Activated CD4-positive, alpha-beta memory T cell treated with anti-CD3 and anti-CD28 coated beads, Interleukin-2, amount 10 ng/mL, durations not matched to agents 7 days and 5 days (primary cell): ENCODE measurements at regions not wholly inside any gene's neighbourhood (a gene's known extent, or its start where the extent isn't known, plus 50 kb on each side); places are given as distances from the start of the nearest gene placed in this dataset.

ENCODE experiments used
- CTCF ChIA-PET: fragments of 350-600 bp; sonication (Branson Sonifier 250); formaldehyde crosslinking; loops from one replicate; lab custom pipeline; 2021; ENCODE audit warnings: antibody characterized with exemption, inconsistent platforms; lab: Charles Lee
- POLR2A ChIA-PET: fragments of 350-600 bp; sonication (Branson Sonifier 250); formaldehyde crosslinking; loops from one replicate; lab custom pipeline; 2021; ENCODE audit warnings: antibody characterized with exemption; lab: Charles Lee
- DNase-seq: peaks from one replicate; pipeline ENCODE4 v3.0.0-alpha.2; 2020
- H3K27ac Mint-ChIP-seq: one replicate; pipeline ENCODE4 v1.8.0; 2021; ENCODE audit warnings: mild to moderate bottlenecking, mixed read lengths
- H3K27me3 Mint-ChIP-seq: one replicate; pipeline ENCODE4 v1.8.0; 2021; ENCODE audit warnings: mixed read lengths
- H3K36me3 Mint-ChIP-seq: one replicate; pipeline ENCODE4 v1.8.0; 2021; ENCODE audit warnings: low read depth, mixed read lengths
- H3K4me1 Mint-ChIP-seq: one replicate; pipeline ENCODE4 v1.8.0; 2021; ENCODE audit warnings: mixed read lengths
- H3K4me3 Mint-ChIP-seq: one replicate; pipeline ENCODE4 v1.8.0; 2021; ENCODE audit warnings: mild to moderate bottlenecking, mixed read lengths
- H3K9me3 Mint-ChIP-seq: one replicate; pipeline ENCODE4 v1.8.0; 2021; ENCODE audit warnings: mixed read lengths

DNA sequence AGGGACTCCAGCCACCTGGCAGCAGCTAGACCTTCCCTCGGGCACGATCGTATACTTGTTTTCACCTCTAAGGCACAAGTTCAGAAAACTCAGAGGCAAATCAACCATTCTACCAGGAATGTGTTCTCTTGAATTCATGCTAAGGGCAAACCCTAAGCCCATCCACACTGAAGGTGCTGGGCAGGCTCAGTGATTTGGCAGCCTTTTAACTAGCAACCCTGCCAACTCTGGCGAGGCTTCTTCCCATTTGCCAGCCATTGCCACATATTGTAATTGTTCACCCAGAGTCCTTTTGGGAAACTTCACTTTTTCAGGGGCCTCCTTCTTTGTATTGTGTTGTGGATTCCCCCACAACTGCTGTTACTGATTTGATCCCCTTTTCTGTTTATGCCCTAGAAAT, 298.6 kb upstream of the LDB2 start:
- Mint-ChIP-seq H3K9me3 (no peaks in the 10 kb centered on the region), H3K27me3 (peaks cover 6% of the 10 kb centered on the region), H3K4me1 (no peaks in the 10 kb centered on the region), H3K36me3 (no peaks in the 10 kb centered on the region), H3K4me3 (no peak overlapping the region), H3K27ac (no peak overlapping the region)
- no peak for DNase-seq
- ChIA-PET CTCF (no interaction called here), POLR2A (no interaction called here)

DNA sequence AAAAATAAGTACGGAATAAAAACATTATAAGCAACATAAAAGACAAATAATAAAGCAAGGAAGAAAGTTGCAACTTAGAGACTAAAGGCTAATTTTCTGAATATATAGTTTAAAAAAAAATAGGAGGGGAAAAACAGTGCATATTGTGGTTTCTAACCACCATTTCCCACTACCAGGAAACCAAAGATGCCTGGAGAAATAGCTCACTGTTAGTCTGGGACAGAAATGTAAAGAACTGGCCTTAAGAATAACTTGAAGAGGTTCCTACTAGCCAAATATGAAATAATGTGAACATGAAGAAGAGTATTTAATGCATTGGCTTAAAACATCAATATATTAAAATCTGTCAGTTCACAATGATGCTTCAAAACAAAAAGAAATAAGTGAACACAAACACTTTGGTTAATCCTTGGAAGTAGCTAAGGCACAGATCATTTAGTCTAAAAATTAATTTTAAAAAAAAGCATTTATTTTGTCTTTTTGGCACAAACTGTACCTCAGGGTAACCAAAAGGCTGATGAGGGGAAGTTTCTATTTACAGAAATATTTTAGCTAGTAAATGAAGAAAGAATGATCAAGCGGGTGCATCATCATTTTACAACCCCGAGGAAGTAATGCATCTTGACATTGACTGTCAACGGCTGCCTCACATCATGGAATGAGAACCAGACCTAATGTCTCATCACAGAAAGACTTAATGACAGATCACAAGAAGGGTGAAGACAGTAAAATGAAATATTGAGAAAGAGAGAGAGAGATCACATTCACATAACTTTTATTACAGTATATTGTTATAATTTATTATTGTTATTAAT, 297.2 kb upstream of the LDB2 start:
- Mint-ChIP-seq H3K4me1 (no peaks in the 10 kb centered on the region), H3K27me3 (peaks cover 6% of the 10 kb centered on the region), H3K9me3 (no peaks in the 10 kb centered on the region), H3K36me3 (no peaks in the 10 kb centered on the region), H3K4me3 (no peak overlapping the region), H3K27ac (no peak overlapping the region)
- ChIA-PET CTCF (no interaction called here), POLR2A (no interaction called here)
- DNase-seq, result no peak

DNA sequence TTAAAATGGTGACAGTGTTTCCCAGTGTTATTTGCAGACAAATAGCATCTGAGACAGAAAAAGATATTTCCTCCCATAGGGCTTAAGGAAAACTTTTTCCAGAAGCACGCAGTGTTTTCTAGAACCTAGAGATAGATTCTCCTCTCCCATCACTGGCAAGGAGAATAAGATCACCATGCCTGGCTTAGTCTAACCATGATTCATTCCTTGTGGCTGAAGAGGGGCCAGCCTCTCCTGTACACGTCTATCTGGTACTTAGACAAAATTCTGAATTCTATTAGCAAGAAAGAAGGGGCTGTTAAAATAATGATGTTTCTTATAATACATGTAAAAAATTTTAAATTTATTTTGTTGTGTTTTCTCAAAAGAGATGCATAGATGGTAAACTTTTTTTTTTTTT, 296.1 kb upstream of the LDB2 start:
- ChIA-PET POLR2A (no interaction called here), CTCF (no interaction called here)
- peaks cover 3% of the 10 kb centered on the region for H3K27me3 Mint-ChIP-seq
- H3K27ac Mint-ChIP-seq, result no peak overlapping the region
- no peaks in the 10 kb centered on the region for H3K9me3 Mint-ChIP-seq
- H3K4me1 Mint-ChIP-seq, result no peaks in the 10 kb centered on the region
- no peak overlapping the region for H3K4me3 Mint-ChIP-seq
- DNase-seq, result no peak
- no peaks in the 10 kb centered on the region for H3K36me3 Mint-ChIP-seq

DNA sequence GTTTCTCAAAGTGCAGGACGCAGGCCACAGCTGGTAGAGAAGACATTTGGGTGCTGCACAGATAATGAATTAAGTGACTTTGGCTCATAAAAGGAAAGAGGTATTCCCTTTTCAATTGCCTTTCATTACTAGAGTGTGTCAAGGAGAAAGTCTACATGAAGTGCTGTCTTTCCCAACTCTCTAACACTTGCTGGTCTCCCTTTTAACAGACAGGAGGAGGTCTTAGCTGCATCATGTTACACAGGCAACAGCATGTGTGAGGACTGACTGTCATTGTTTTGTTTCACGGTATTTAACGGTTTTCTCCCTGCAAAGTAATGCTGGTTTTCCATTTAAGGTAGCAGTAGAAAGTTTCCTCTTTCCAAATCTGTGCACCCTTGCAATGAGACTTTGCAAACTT, 291.3 kb upstream of the LDB2 start:
- POLR2A ChIA-PET, result no interaction called here
- Mint-ChIP-seq H3K27me3 (no peaks in the 10 kb centered on the region), H3K27ac (no peak overlapping the region), H3K9me3 (no peaks in the 10 kb centered on the region), H3K36me3 (no peaks in the 10 kb centered on the region), H3K4me1 (no peaks in the 10 kb centered on the region), H3K4me3 (no peak overlapping the region)
- CTCF ChIA-PET, result no interaction called here
- no peak for DNase-seq

DNA sequence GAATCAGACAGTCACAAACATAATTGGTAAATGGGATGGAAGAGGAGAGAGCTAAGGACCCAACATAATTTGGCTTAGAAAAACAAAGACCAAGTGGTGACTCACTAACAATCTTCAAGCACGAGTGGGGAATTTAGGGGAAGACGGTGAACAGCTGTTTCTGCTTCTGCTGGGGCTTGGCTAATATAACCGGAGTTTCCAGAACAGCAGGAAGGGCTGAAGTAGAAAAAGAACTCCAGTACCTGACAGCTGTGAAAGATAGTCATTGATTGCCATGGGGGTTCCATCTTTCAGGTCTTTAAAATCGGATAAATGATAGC, 290.9 kb upstream of the LDB2 start:
- no peaks in the 10 kb centered on the region for H3K4me1 Mint-ChIP-seq
- no peak for DNase-seq
- H3K36me3 Mint-ChIP-seq, result no peaks in the 10 kb centered on the region
- no peaks in the 10 kb centered on the region for H3K27me3 Mint-ChIP-seq
- ChIA-PET CTCF (no interaction called here), POLR2A (no interaction called here)
- no peaks in the 10 kb centered on the region for H3K9me3 Mint-ChIP-seq
- no peak overlapping the region for H3K4me3 Mint-ChIP-seq
- no peak overlapping the region for H3K27ac Mint-ChIP-seq

DNA sequence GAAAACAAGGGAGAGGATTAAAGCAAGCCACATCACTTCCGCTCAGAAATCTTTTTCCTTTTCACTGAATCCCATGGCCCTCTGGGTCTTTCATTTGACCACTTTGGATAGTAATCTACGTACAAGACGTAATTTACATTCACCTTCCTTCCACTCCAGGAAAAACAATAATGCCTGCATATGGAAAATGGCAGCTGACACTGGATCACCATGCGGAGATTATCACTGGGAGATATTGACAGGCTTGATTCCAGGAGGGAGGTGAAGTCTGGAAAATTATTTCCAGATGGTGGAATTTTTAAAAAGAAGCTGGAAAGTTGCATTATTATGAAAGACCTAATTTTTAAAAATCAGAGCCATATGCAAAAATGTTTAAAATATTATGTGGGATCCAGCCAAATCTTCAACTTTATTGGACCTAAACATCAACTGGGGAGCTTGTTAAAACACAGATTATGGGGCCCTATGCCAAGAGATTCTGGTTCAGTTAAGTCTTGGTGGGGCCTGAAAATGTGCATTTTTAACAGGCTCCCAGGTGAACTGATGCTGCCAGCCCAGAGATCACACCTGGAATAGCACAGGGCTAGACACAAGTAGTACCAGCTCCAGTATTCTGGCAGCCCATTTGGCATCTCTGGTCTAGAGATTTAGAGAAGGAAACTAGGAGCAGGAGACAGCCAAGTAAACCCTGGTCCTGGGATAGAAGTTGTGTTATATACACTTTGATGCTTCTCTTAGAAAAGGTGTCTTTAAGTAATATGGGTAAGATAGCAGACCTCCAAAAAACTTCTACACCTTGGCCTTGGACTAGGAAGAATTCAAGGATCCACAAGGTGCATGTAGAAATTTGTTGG, 290.3 kb upstream of the LDB2 start:
- no peak for DNase-seq
- CTCF ChIA-PET, result no interaction called here
- Mint-ChIP-seq H3K27me3 (no peaks in the 10 kb centered on the region), H3K9me3 (no peaks in the 10 kb centered on the region), H3K4me1 (no peaks in the 10 kb centered on the region), H3K27ac (no peak overlapping the region), H3K4me3 (no peak overlapping the region), H3K36me3 (no peaks in the 10 kb centered on the region)
- POLR2A ChIA-PET, result no interaction called here

DNA sequence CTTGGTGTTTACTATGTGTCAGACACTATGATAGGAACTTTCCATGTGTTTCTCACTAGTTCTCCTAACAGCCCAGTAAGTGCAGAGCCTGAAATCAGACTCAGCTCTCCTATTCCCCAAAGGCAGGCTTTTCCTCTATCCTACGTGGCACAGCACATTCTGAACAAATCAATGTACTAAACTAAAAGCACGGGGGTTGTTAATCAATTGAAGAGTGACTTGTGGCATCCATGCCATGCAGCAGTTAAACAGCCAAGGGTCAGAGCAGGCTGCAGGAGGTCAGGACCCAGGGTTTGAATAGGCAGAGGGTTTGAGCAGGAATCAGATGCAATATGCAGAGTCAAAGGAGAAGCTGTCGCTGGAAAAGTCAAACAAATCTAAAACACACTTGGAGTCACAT, 289.7 kb upstream of the LDB2 start:
- no peak overlapping the region for H3K4me3 Mint-ChIP-seq
- no peaks in the 10 kb centered on the region for H3K9me3 Mint-ChIP-seq
- H3K36me3 Mint-ChIP-seq, result no peaks in the 10 kb centered on the region
- no peak overlapping the region for H3K27ac Mint-ChIP-seq
- ChIA-PET POLR2A (no interaction called here), CTCF (no interaction called here)
- H3K4me1 Mint-ChIP-seq, result no peaks in the 10 kb centered on the region
- no peak for DNase-seq
- H3K27me3 Mint-ChIP-seq, result no peaks in the 10 kb centered on the region

DNA sequence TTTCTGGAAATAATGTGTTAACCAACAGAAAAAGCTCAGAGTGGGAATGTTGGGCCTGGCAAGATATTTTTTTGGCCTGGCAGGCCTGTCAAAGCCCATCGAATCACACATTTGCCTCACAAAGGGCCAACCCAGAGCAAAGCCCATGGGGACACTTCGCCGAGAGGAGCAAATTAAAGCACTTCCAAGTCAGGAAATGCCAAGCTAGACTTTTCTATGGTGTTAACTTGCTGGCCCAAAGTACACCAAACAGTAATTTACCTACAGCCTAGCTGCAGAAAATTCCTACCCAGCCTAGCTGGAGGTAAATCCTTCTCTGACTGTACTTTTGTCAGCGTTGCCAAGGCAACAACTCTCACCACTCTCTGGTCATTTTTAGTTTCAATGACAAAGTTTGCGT, 288.6 kb upstream of the LDB2 start:
- no peaks in the 10 kb centered on the region for H3K4me1 Mint-ChIP-seq
- no peak overlapping the region for H3K4me3 Mint-ChIP-seq
- H3K36me3 Mint-ChIP-seq, result no peaks in the 10 kb centered on the region
- POLR2A ChIA-PET, result no interaction called here
- CTCF ChIA-PET, result no interaction called here
- H3K27me3 Mint-ChIP-seq, result no peaks in the 10 kb centered on the region
- DNase-seq, result no peak
- H3K9me3 Mint-ChIP-seq, result no peaks in the 10 kb centered on the region
- no peak overlapping the region for H3K27ac Mint-ChIP-seq

DNA sequence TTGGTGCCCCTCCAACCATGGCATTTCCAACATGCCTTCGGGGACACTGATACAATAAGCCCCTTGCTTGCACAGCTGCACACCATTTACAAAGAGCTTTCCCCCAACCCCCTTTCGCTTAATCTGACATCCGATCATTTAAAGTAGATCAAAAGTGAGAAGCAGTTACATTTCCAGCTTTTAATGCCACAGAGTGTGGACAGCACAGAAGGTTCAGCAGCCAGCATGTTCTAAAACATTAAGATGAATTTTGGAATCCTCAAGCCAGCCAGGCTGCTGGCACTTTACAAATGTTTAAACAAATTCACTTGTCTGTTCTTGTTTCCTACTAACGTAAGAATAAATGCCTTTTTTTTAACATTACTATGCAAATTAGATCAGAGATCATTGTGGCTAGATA, 284.4 kb upstream of the LDB2 start:
- no peak overlapping the region for H3K27ac Mint-ChIP-seq
- H3K4me3 Mint-ChIP-seq, result no peak overlapping the region
- ChIA-PET POLR2A (no interaction called here), CTCF (no interaction called here)
- H3K36me3 Mint-ChIP-seq, result no peaks in the 10 kb centered on the region
- H3K9me3 Mint-ChIP-seq, result no peaks in the 10 kb centered on the region
- H3K4me1 Mint-ChIP-seq, result no peaks in the 10 kb centered on the region
- DNase-seq, result no peak
- peaks cover 3% of the 10 kb centered on the region for H3K27me3 Mint-ChIP-seq

DNA sequence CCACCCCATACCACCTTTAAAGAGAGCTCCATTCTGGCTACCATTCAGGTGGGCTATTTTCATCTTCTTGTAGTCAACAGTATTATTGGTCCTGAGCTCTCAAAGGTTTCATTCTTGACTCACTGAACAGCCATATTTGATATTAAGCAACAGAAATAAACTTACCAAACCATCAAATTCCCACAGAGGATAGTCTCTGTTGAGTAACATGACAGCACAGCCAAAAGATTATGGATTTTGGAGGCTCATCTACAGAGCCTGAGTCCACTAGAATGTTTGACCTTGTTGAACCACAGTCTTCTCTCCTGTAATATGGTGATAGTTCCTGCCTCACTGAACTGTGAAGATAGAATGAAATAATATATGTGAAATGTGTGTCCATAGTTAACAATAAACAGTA, 276.3 kb upstream of the LDB2 start:
- no peak for DNase-seq
- no peak overlapping the region for H3K27ac Mint-ChIP-seq
- no peak overlapping the region for H3K4me3 Mint-ChIP-seq
- H3K27me3 Mint-ChIP-seq, result peaks cover 4% of the 10 kb centered on the region
- no peaks in the 10 kb centered on the region for H3K4me1 Mint-ChIP-seq
- no peaks in the 10 kb centered on the region for H3K9me3 Mint-ChIP-seq
- no peaks in the 10 kb centered on the region for H3K36me3 Mint-ChIP-seq
- POLR2A ChIA-PET, result no interaction called here
- CTCF ChIA-PET, result no interaction called here

DNA sequence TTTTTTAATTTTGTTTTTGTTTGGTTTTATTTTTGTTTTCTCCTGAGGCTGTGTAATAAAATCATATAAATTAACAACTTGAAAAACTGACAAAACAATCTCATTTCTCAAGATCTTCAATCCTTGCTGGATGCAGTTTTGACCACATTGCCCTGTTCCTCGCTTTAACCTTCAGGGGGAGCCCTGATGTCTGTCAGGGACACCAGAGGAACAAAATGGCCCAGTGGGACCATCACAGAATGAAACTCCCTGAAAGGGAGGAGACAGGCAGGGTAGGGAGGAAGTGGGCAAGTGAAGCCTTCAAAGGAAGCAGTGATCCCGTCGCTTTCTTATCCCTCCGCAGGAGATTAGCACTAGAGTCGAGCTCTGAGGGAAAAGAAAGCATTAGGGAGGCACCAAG, 274.9 kb upstream of the LDB2 start:
- no peaks in the 10 kb centered on the region for H3K4me1 Mint-ChIP-seq

DNA sequence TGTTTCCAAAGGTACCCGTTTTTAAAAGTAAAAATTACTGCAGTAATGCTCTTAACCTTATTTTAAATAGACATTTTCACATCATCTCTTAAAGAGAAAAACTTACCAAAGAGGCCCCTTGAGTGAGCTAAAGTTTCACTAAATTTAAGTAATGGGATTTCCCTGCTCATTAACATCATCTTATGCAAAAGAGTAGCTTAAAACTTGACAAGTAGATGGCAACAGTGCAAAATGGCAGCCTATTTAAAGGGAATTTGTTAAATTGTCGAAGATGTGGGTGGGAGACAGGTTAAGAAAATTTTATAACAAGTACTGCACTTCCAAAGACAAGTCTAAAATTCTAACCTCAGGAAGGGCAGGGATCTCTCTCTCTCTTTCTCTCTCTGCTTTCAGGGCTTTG, 271.7 kb upstream of the LDB2 start:
- Mint-ChIP-seq H3K4me3 (no peak overlapping the region), H3K36me3 (no peaks in the 10 kb centered on the region), H3K9me3 (no peaks in the 10 kb centered on the region), H3K27me3 (peaks cover 1% of the 10 kb centered on the region), H3K4me1 (no peaks in the 10 kb centered on the region), H3K27ac (no peak overlapping the region)
- DNase-seq, result no peak
- ChIA-PET POLR2A (no interaction called here), CTCF (no interaction called here)

More for the DNA sequence above, 274.9 kb upstream of the LDB2 start:
- Mint-ChIP-seq H3K27me3 (peaks cover 4% of the 10 kb centered on the region), H3K9me3 (no peaks in the 10 kb centered on the region), H3K4me3 (no peak overlapping the region), H3K27ac (no peak overlapping the region), H3K36me3 (no peaks in the 10 kb centered on the region)
- ChIA-PET CTCF (no interaction called here), POLR2A (no interaction called here)
- DNase-seq, result no peak

DNA sequence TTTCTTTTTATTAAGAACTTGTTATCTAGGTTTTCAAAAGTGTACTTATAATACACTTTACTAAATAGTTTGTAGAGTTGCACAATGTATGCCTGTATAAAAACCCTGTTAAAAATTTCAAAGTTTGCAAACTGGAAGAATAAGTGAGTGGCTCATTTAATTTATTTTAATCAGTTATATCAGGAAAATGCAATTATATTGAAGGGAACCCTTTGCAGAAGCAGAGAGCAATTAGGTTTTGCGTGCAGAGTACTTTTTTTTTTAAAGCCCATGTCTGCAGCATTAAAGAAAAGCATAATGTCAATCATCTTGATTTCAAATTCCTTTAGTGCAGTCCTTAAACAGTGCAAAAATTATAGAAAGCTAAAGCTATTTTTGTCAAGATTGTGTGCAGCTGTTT, 271.3 kb upstream of the LDB2 start:
- Mint-ChIP-seq H3K27me3 (peaks cover 1% of the 10 kb centered on the region), H3K9me3 (no peaks in the 10 kb centered on the region), H3K27ac (no peak overlapping the region), H3K4me1 (no peaks in the 10 kb centered on the region), H3K4me3 (no peak overlapping the region), H3K36me3 (no peaks in the 10 kb centered on the region)
- CTCF ChIA-PET, result no interaction called here
- POLR2A ChIA-PET, result no interaction called here
- DNase-seq, result no peak

DNA sequence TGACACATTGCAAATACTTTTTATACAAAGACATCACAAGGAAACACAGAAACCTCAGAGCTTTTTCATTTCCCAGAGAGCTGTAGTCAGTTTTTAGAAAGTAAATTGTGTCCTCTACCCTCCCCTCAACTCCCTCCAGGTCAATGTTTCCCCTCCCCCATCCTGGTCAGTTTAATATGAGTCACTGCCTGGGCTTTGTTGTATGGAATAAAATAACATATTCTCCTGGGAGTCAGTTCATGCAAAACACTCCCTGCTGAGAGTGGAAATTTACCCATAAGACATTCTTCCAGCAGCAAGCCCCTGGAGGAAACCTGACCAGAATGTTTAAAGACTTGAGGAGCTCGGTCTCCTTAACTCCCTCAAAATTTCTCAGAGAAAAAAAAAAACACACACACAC, 270.1 kb upstream of the LDB2 start:
- Mint-ChIP-seq H3K4me1 (no peaks in the 10 kb centered on the region), H3K27ac (no peak overlapping the region), H3K36me3 (no peaks in the 10 kb centered on the region), H3K27me3 (peaks cover 1% of the 10 kb centered on the region), H3K4me3 (no peak overlapping the region), H3K9me3 (no peaks in the 10 kb centered on the region)
- CTCF ChIA-PET, result no interaction called here
- POLR2A ChIA-PET, result no interaction called here
- no peak for DNase-seq
